Cardiac muscle cell (in vitro differentiated cells and primary cell): ENCODE measurements at regions not wholly inside any gene's neighbourhood (a gene's known extent, or its start where the extent isn't known, plus 50 kb on each side); places are given as distances from the start of the nearest gene placed in this dataset.

Source experiments
- DNase-seq, 2 donors: peaks; one replicate each; pipeline versions ENCODE4 v3.0.0 to v3.0.0-alpha.2; 2010 to 2017; ENCODE audit warnings: low read depth in 1 of 2, low spot score in 1 of 2
- H3K27ac ChIP-seq: fragments of 200-600 bp; sonication (generic); 2 replicates; pipeline ENCODE4 v1.5.1; 2016
- H3K27me3 ChIP-seq: fragments of 200-600 bp; sonication (generic); 2 replicates; pipeline ENCODE4 v1.6.0; 2016; ENCODE audit warnings: control low read depth
- H3K36me3 ChIP-seq: fragments of 200-600 bp; sonication (generic); 2 replicates; pipeline ENCODE4 v1.5.1; 2016; ENCODE audit warnings: control low read depth
- H3K4me1 ChIP-seq: fragments of 200-600 bp; sonication (generic); 2 replicates; pipeline ENCODE4 v1.8.1; 2017; ENCODE audit warnings: low read depth, mild to moderate bottlenecking, mixed run types
- H3K4me3 ChIP-seq: fragments of 200-600 bp; sonication (generic); 2 replicates; pipeline ENCODE4 v1.5.1; 2016; ENCODE audit warnings: mild to moderate bottlenecking
- H3K9me3 ChIP-seq: fragments of 200-600 bp; sonication (generic); 2 replicates; pipeline ENCODE4 v1.5.1; 2017; ENCODE audit warnings: low read depth, mild to moderate bottlenecking, control low read depth
- TF ChIP-seq, protein P1 (sequence below): IDR thresholded peaks from 2 replicates; pipeline ENCODE4 v1.5.1; 2012; ENCODE audit warnings: low read depth, mild to moderate bottlenecking, low read length

DNA sequence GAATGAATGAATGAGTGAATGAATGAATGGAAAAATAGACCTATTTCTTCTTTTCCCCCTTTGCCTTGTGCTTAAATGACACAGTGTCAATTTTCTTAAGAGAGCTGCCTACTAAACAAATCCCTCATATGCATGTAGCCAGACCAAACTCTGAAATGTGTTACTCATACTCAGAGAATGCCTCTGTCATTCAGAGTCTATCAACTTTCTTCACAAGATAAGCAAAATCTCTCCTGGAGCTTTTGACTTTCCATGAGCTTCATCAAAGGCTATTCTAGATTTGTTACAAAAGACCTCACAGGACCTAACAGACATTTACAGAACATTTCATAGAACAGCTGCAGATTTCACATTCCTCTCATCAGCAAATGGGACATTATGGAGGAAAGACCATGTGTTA lies 275.7 kb upstream of the MSX2 start:
- TF ChIP-seq, protein P1, sequence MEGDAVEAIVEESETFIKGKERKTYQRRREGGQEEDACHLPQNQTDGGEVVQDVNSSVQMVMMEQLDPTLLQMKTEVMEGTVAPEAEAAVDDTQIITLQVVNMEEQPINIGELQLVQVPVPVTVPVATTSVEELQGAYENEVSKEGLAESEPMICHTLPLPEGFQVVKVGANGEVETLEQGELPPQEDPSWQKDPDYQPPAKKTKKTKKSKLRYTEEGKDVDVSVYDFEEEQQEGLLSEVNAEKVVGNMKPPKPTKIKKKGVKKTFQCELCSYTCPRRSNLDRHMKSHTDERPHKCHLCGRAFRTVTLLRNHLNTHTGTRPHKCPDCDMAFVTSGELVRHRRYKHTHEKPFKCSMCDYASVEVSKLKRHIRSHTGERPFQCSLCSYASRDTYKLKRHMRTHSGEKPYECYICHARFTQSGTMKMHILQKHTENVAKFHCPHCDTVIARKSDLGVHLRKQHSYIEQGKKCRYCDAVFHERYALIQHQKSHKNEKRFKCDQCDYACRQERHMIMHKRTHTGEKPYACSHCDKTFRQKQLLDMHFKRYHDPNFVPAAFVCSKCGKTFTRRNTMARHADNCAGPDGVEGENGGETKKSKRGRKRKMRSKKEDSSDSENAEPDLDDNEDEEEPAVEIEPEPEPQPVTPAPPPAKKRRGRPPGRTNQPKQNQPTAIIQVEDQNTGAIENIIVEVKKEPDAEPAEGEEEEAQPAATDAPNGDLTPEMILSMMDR, result no peak
- peak overlapping the region; percentile 22 for H3K27ac ChIP-seq

DNA sequence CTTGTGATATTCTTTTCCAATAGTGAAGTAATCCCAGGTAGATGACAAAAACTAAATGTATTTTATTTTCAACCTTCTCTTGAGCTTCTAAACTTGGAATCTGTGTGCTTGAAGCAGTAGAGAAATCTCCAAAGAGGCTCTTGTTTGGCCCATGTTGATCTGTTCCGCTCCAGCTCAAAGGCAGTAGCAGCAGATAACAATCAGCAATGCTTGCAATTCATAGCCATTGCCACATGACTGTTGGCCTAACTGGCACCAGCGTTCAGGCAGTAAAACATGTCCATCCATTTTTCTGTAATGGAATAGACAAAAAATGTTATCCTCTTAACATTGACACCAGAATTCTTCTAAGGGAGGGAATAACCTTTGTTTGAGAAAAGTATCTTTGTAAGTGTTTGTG lies 270.7 kb upstream of the MSX2 start:
- peak overlapping the region; percentile 84 for H3K27ac ChIP-seq
- no peak for DNase-seq
- no peaks in the 10 kb centered on the region for H3K9me3 ChIP-seq
- H3K36me3 ChIP-seq, result no peaks in the 10 kb centered on the region
- TF ChIP-seq, protein P1, result no peak
- no peaks in the 10 kb centered on the region for H3K27me3 ChIP-seq
- H3K4me3 ChIP-seq, result no peak overlapping the region
- peaks cover 36% of the 10 kb centered on the region for H3K4me1 ChIP-seq

More for the DNA sequence above, 275.7 kb upstream of the MSX2 start:
- no peak for DNase-seq
- H3K36me3 ChIP-seq, result no peaks in the 10 kb centered on the region
- no peak overlapping the region for H3K4me3 ChIP-seq
- no peaks in the 10 kb centered on the region for H3K27me3 ChIP-seq
- H3K9me3 ChIP-seq, result no peaks in the 10 kb centered on the region
- H3K4me1 ChIP-seq, result peaks cover 33% of the 10 kb centered on the region

DNA sequence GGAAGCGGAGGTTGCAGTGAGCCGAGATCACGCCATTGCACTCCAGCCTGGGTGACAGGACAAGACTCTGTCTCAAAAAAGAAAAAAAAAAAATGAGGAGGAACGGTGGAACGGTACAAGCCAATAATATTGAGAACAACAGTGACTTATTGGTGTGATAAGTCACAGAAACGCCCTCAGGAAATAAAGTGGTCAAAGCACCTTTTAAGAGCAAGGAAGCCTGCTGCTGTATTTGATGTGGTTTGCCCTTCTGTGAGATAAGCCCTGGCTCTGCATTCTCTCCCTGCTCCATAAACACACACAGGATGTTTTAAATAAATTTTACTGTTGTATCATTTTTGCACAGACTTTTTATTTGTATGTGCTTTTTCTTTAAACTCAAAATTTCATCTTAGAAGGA lies 269.9 kb upstream of the MSX2 start:
- H3K9me3 ChIP-seq, result no peaks in the 10 kb centered on the region
- DNase-seq, result no peak
- H3K36me3 ChIP-seq, result no peaks in the 10 kb centered on the region
- TF ChIP-seq, protein P1, result no peak
- H3K4me1 ChIP-seq, result peaks cover 36% of the 10 kb centered on the region
- H3K27me3 ChIP-seq, result no peaks in the 10 kb centered on the region
- H3K27ac ChIP-seq, result peak overlapping the region; percentile 84
- no peak overlapping the region for H3K4me3 ChIP-seq

DNA sequence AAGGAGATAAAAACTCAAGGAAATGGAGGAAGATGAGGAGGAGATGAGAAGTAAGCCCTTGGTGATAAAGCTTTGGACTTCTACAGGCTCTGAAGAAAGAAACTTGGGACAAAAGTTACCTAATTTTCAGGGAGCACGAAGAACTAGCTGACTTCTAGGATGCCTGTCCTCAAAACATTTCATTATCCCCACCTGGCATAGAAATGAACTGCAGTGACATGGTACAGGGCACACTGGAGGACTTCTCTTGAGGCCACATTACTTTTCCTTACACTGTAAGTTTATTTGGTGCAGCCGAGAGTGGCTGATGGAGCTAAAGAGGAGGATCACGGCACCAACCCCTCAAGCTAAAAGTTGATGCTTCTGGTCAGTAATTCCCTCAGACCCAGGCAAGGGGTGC lies 269.5 kb upstream of the MSX2 start:
- no peak for DNase-seq
- Histone ChIP-seq H3K4me3 (no peak overlapping the region), H3K27ac (peak overlapping the region; percentile 84), H3K36me3 (no peaks in the 10 kb centered on the region), H3K4me1 (peaks cover 37% of the 10 kb centered on the region), H3K9me3 (no peaks in the 10 kb centered on the region), H3K27me3 (no peaks in the 10 kb centered on the region)
- TF ChIP-seq, protein P1, result no peak

DNA sequence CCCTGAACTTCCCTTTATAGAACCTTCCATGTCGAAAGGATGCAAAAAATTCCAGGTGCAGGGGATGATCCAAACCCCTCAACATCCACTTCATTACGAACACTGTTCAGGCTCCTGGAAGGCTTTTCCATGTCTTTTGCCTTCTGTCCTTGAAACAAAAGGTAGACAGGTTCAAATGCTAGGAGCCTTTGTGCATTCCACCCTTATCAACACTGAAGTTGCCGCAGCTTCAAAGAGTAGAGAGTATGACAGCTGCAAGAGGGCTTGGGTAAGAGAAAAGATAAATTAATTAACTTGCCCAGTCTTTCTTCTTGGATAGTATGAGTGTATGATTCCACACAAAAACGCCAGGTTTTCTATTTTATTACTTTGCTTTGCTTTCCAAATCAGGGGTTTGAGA lies 269.1 kb upstream of the MSX2 start:
- Histone ChIP-seq H3K9me3 (no peaks in the 10 kb centered on the region), H3K4me3 (no peak overlapping the region), H3K27ac (peak overlapping the region; percentile 84), H3K27me3 (no peaks in the 10 kb centered on the region), H3K36me3 (no peaks in the 10 kb centered on the region), H3K4me1 (peaks cover 41% of the 10 kb centered on the region)
- TF ChIP-seq, protein P1, result no peak
- peak in 1 of 2 donors; percentile 68 for DNase-seq
